Mammary epithelial cell (primary cell): ENCODE measurements at regions not wholly inside any gene's neighbourhood (a gene's known extent, or its start where the extent isn't known, plus 50 kb on each side); places are given as distances from the start of the nearest gene placed in this dataset.

Experiments
- CTCF ChIP-seq, 2 donors: IDR thresholded peaks in 1 of 2; conservative IDR thresholded peaks in 1 of 2; 2 replicates each; pipeline ENCODE4 v1.5.1; 2011 to 2012; ENCODE audit warnings: inconsistent platforms in 2 of 2, low read length in 2 of 2, mild to moderate bottlenecking in 2 of 2, control low read depth in 1 of 2, low read depth in 1 of 2; ENCODE audit not compliant: insufficient read depth in 1 of 2; ENCODE audit errors: extremely low read depth in 1 of 2
- EZH2 ChIP-seq: IDR thresholded peaks from 2 replicates; pipeline ENCODE4 v1.6.1; 2012; ENCODE audit warnings: low read length, inconsistent platforms, borderline replicate concordance

GRCh38 chr2:118312969-118313756, 224.9 kb downstream of the INSIG2 start:
- TF ChIP-seq CTCF (conservative IDR thresholded peaks at IDR 0.05 in 1 of 2, IDR thresholded peaks at IDR 0.05 in 1 of 2; ENCODE audit: extremely low read depth in 1 of 2, insufficient read depth in 1 of 2, low read depth in 1 of 2, low read length in 2 of 2), result no peak
- TF ChIP-seq EZH2, result no peak
